ENCODE measurements at regions not wholly inside any gene's neighbourhood (a gene's known extent, or its start where the extent isn't known, plus 50 kb on each side); places are given as distances from the start of the nearest gene placed in this dataset.

DNA sequence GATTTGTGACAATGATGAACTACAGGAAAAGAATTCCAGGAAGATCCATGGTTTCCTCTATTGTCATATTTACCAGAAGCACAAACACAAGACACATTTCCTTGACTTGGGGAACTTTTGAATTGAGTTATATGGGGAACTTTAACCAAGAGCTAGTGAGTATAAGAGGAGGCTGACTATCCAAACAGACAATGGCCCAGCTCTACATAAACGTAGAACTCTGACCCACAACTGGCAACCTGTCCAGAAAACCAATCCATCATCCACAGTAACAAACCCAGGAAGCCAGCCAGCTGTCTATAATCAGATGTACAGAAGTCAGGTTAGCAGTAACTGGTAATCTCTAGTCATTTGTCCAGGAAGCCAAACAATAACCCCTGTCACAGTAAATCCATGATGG, 167.0 kb upstream of the CPEB2 start:
- no peak for TF ChIP-seq CTCF (IDR thresholded peaks at IDR 0.05)
- ChIA-PET POLR2A (no interaction called here), CTCF (no interaction called here)
- intact Hi-C loops (cut with micrococcal nuclease): no loop called here
- peaks cover 4% of the 10 kb centered on the region for H3K9me3 Mint-ChIP-seq
- DNase-seq: no peak
- ATAC-seq (ENCODE audit: low read depth): no peak
- no peaks in the 10 kb centered on the region for H3K27me3 Mint-ChIP-seq
- no peaks in the 10 kb centered on the region for H3K36me3 Mint-ChIP-seq (ENCODE audit: low read depth)
- no peaks in the 10 kb centered on the region for H3K4me1 Mint-ChIP-seq
- H3K4me3 Mint-ChIP-seq: no peak overlapping the region
- no peak overlapping the region for H3K27ac Mint-ChIP-seq

DNA sequence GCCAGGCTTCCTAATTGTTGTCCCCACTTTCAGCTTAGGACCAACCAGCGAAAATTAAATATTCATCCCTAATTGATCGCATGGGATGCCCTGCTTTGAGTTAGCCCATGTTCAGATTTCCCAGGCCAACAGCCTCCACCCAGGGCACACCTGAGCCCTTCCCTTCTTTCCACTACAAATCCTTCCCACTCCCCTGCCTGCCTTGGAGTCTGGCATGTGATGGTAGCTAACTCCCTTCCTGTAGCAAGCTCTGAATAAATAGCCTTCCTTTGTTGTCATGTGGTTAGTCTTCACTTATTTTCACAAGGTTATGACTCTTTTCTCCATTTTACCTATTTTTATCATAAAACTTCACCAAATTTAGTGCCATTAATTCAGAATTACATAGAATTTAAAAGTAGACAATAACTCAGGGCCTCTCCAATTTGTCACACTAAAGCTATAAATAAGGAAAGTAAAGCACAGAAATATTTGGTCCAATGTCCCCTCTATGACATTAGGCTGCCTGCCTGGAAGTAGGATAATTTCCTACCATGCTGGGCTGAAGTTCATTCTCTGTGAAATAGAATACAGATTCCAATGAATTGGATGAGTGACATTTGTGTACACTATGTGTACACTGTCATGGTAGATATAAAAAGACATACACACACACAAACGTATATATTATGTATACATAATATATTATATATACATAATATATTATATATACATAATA, 166.4 kb upstream of the CPEB2 start:
- Mint-ChIP-seq H3K4me1 (no peaks in the 10 kb centered on the region), H3K4me3 (no peak overlapping the region), H3K36me3 (ENCODE audit: low read depth) (no peaks in the 10 kb centered on the region), H3K27ac (no peak overlapping the region), H3K27me3 (no peaks in the 10 kb centered on the region), H3K9me3 (peaks cover 4% of the 10 kb centered on the region)
- intact Hi-C loops (cut with micrococcal nuclease): no loop called here
- TF ChIP-seq CTCF (IDR thresholded peaks at IDR 0.05): no peak
- POLR2A ChIA-PET: no interaction called here
- ATAC-seq (ENCODE audit: low read depth) (no peak), DNase-seq (no peak)
- CTCF ChIA-PET: no interaction called here

- ATAC-seq (ENCODE audit: low read depth) (no peak), DNase-seq (no peak)
- ChIA-PET CTCF (no interaction called here), POLR2A (no interaction called here)
- TF ChIP-seq CTCF (IDR thresholded peaks at IDR 0.05): no peak
- Mint-ChIP-seq H3K27me3 (no peaks in the 10 kb centered on the region), H3K4me1 (no peaks in the 10 kb centered on the region), H3K27ac (no peak overlapping the region), H3K4me3 (no peak overlapping the region), H3K9me3 (peaks cover 4% of the 10 kb centered on the region), H3K36me3 (ENCODE audit: low read depth) (no peaks in the 10 kb centered on the region)
- intact Hi-C loops (cut with micrococcal nuclease): no loop called here
These were observed 164.4 kb upstream of the CPEB2 start for GRCh38 chr4:14837860-14838259.

GRCh38 chr4:14841801-14842768, 160.2 kb upstream of the CPEB2 start:
- H3K27me3 Mint-ChIP-seq: no peaks in the 10 kb centered on the region
- ATAC-seq (ENCODE audit: low read depth) (peak; percentile 42), DNase-seq (no peak)
- H3K4me1 Mint-ChIP-seq: no peaks in the 10 kb centered on the region
- H3K4me3 Mint-ChIP-seq: no peak overlapping the region
- H3K9me3 Mint-ChIP-seq: peaks cover 3% of the 10 kb centered on the region
- intact Hi-C loops (cut with micrococcal nuclease): no loop called here
- CTCF ChIA-PET: no interaction called here
- no peaks in the 10 kb centered on the region for H3K36me3 Mint-ChIP-seq (ENCODE audit: low read depth)
- POLR2A ChIA-PET: no interaction called here
- H3K27ac Mint-ChIP-seq: no peak overlapping the region
- no peak for TF ChIP-seq CTCF (IDR thresholded peaks at IDR 0.05)

DNA sequence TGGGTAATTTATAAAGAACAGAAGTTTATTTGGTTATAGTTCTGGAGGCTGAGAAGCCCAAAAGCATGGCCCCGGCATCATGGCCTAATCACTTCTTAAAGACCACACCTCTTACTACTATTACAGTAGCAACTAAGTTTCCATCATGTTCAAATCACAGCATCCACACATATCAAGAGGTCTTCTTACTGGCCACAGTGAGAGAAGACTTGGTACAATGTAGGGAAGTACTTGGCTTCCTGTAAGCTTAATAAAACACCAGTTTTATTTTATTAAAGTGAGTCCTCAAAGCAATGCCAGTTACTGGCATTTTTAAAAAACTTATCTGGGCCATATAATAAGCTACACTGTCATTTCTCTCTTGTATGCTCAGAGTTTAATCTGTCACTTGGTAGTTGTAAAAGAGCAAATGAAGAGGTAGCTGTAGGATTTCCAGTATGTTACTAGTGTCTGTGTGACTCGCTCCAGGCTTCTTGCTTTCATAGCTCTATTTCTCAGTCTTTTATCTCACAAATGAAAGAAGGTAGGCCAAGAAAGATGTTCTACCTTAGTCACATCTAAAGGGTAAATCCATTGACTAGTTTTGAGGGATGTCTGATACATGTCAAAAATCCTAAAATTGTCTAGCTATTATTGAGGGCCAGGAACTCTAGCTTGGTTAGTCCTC, 159.2 kb upstream of the CPEB2 start:
- POLR2A ChIA-PET: no interaction called here
- Mint-ChIP-seq H3K27me3 (no peaks in the 10 kb centered on the region), H3K4me1 (peaks cover 4% of the 10 kb centered on the region), H3K27ac (no peak overlapping the region), H3K36me3 (ENCODE audit: low read depth) (no peaks in the 10 kb centered on the region), H3K9me3 (peaks cover 3% of the 10 kb centered on the region), H3K4me3 (no peak overlapping the region)
- no peak for TF ChIP-seq CTCF (IDR thresholded peaks at IDR 0.05)
- CTCF ChIA-PET: no interaction called here
- ATAC-seq (ENCODE audit: low read depth): no peak
- intact Hi-C loops (cut with micrococcal nuclease): no loop called here
- DNase-seq: no peak

Measured in activated B cell treated with CpG ODN at 0.5 μM for 24 hours (primary cell).